ENCODE measurements at regions not wholly inside any gene's neighbourhood (a gene's known extent, or its start where the extent isn't known, plus 50 kb on each side); places are given as distances from the start of the nearest gene placed in this dataset.

DNA sequence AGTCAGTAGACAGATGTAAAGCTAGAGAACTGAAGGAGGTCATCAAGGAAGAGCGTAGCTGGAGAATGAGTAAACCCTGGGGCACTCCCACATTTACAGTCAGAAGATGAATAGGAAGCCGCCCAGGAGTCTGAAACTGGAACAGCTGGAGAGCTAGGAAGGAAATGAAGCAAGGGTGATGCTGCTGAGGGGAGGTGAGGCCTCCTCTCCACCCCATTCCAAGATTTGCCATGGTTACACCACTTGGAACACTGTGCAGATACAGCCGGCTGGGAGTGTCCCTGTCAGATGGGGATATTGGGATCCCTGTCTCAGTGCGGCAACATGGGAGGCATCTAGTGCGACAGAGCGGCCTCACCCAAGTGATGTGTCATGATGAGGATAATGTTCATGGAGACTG is 51.8 kb upstream of the GPI start:
- CTCF ChIA-PET (ENCODE audit: partially characterized antibody), result interaction anchor here (0.6 kb wide), 1 partner anchor 1169 kb away, joined by 3 read pairs; no protein-coding TSS in a partner anchor
- peaks cover 0 to 2% of the 10 kb centered on the region in 2 experiments for H4K20me1 ChIP-seq (replicated peaks in 1 of 2; ENCODE audit: control insufficient read depth in 1 of 2, insufficient read depth in 2 of 2, low read length in 2 of 2)
- no peaks in the 10 kb centered on the region for H3K23me2 ChIP-seq (ENCODE audit: low read depth, low read length)
- H3K79me2 ChIP-seq (ENCODE audit: control insufficient read depth in 1 of 2, insufficient read depth in 2 of 2, low read length in 2 of 2), result peaks cover 0 to 7% of the 10 kb centered on the region in 2 experiments; a peak in 1 of 4 replicates
- peaks cover 0 to 2% (median 0%) of the 10 kb centered on the region in 4 experiments; a peak in 1 of 7 replicates for H3K27me3 ChIP-seq (replicated peaks in 1 of 4; ENCODE audit: control insufficient read depth in 3 of 4, extremely low read depth in 1 of 4, insufficient read depth in 3 of 4, low read length in 3 of 4)
- H2BK5ac ChIP-seq (ENCODE audit: low read depth, low read length), result no peak overlapping the region
- no peak for FAIRE-seq
- H3K56ac ChIP-seq (replicated peaks; ENCODE audit: insufficient read length, low read depth, low read length), result no peak overlapping the region
- no peak overlapping the region for H3K23ac ChIP-seq (ENCODE audit: insufficient read length)
- H3K36me3 ChIP-seq (ENCODE audit: control insufficient read depth in 2 of 4, insufficient read depth in 4 of 4, low read length in 3 of 4), result no peaks in the 10 kb centered on the region
- H3K27ac ChIP-seq (ENCODE audit: low read depth, low read length), result no peak overlapping the region
- no peak overlapping the region for H3K4ac ChIP-seq (replicated peaks; ENCODE audit: insufficient read length, low read depth, low read length)
- H3K9ac ChIP-seq (replicated peaks in 1 of 4; ENCODE audit: extremely low read depth in 1 of 4, low read depth in 3 of 4, low read length in 3 of 4), result no peak overlapping the region
- H3K9me3 ChIP-seq (ENCODE audit: insufficient read depth in 2 of 2, low read depth in 1 of 2, low read length in 1 of 2), result no peaks in the 10 kb centered on the region
- H3K4me2 ChIP-seq (ENCODE audit: insufficient read depth in 1 of 2, low read depth in 2 of 2, low read length in 2 of 2), result no peak overlapping the region
- H2BK12ac ChIP-seq (ENCODE audit: low read depth, low read length), result no peak overlapping the region
- no peak overlapping the region for H2BK120ac ChIP-seq (replicated peaks; ENCODE audit: low read depth, low read length)
- peaks cover 2% of the 10 kb centered on the region; the same call in 1 of the 2 replicates for H3K79me1 ChIP-seq (ENCODE audit: low read depth, low read length)
- H3K4me3 ChIP-seq (ENCODE audit: extremely low read depth in 1 of 4, insufficient read depth in 2 of 4, low read depth in 3 of 4, low read length in 4 of 4), result no peak overlapping the region
- no peak overlapping the region for H2BK20ac ChIP-seq (ENCODE audit: low read length)
- WGBS, 2 experiments (ENCODE audit: extremely low coverage in 1 of 2, insufficient coverage in 1 of 2, insufficient read length in 1 of 2, insufficient replicate concordance in 2 of 2, low coverage in 1 of 2, low lambda C conversion rate in 2 of 2, missing lambda C conversion rate in 1 of 2), result 92% methylated on average over 6 of the region's 6 CpGs; no CpG with 5 or more reads in 1 of the 2 experiments
- no peak overlapping the region for H2AK5ac ChIP-seq (ENCODE audit: low read depth, low read length)
- H2BK15ac ChIP-seq (ENCODE audit: low read length), result no peak overlapping the region
- no peak overlapping the region for H4K8ac ChIP-seq (ENCODE audit: extremely low read depth, insufficient read depth, low read length)
- POLR2A ChIA-PET (ENCODE audit: partially characterized antibody), result no interaction called here
- no peak overlapping the region for H3K18ac ChIP-seq (ENCODE audit: extremely low read depth, low read length)
- no peak overlapping the region for H2AFZ ChIP-seq (ENCODE audit: low read length)
- no peak for DNase-seq (ENCODE audit: low read depth in 1 of 2, low spot score in 2 of 2)
- H4K5ac ChIP-seq (ENCODE audit: insufficient read length, low read depth, low read length), result no peak overlapping the region
- H3K14ac ChIP-seq (ENCODE audit: insufficient read length), result no peak overlapping the region
- no peak overlapping the region for H4K91ac ChIP-seq (replicated peaks; ENCODE audit: insufficient read length, low read length)
- peaks cover 0 to 11% (median 2%) of the 10 kb centered on the region in 4 experiments; a peak in 4 of 7 replicates for H3K4me1 ChIP-seq (replicated peaks in 1 of 4; ENCODE audit: control insufficient read depth in 3 of 4, insufficient read depth in 4 of 4, low read length in 3 of 4)
- TF ChIP-seq CREB1 (IDR thresholded peaks at IDR 0.05) (no peak), EGR1 (IDR thresholded peaks at IDR 0.05; ENCODE audit: borderline replicate concordance, low read depth, low read length) (no peak), BRCA1 (IDR thresholded peaks at IDR 0.05; ENCODE audit: low read depth, low read length) (no peak), FOSL1 (IDR thresholded peaks at IDR 0.05; ENCODE audit: insufficient read depth, low read depth, low read length) (no peak), TAF7 (optimal IDR thresholded peaks at IDR 0.05; ENCODE audit: borderline replicate concordance, low read depth, low read length) (no peak), MAX (IDR thresholded peaks at IDR 0.05) (no peak), JUND (IDR thresholded peaks at IDR 0.05; ENCODE audit: low read length) (no peak), TBP (IDR thresholded peaks at IDR 0.05; ENCODE audit: low read depth, low read length) (no peak), SIN3A (conservative IDR thresholded peaks at IDR 0.05 in 1 of 2, IDR thresholded peaks at IDR 0.05 in 1 of 2; ENCODE audit: low read depth in 1 of 2, low read length in 2 of 2) (no peak), RXRA (IDR thresholded peaks at IDR 0.05; ENCODE audit: insufficient read depth, low read depth, low read length) (no peak), ZNF274 (IDR thresholded peaks at IDR 0.05; ENCODE audit: borderline replicate concordance, extremely low read depth, low read length) (no peak), SP2 (IDR thresholded peaks at IDR 0.05; ENCODE audit: low read length) (no peak), SP1 (IDR thresholded peaks at IDR 0.05; ENCODE audit: low read depth, low read length) (no peak), ATF2 (IDR thresholded peaks at IDR 0.05; ENCODE audit: low read length) (no peak)
